ENCODE measurements at regions not wholly inside any gene's neighbourhood (a gene's known extent, or its start where the extent isn't known, plus 50 kb on each side); places are given as distances from the start of the nearest gene placed in this dataset.

GRCh38 chr4:15149234-15149838, 147.1 kb downstream of the CPEB2 start:
- FAIRE-seq: no peak
- H3K4me1 Mint-ChIP-seq (ENCODE audit: low read depth, unreplicated experiment): peaks cover 41% of the 10 kb centered on the region

GRCh38 chr4:15149839-15150592, 147.7 kb downstream of the CPEB2 start:
- Mint-ChIP-seq H3K4me3 (ENCODE audit: unreplicated experiment) (no peak overlapping the region), H3K36me3 (ENCODE audit: low read depth, unreplicated experiment) (peaks cover 2% of the 10 kb centered on the region), H3K27me3 (ENCODE audit: low read depth, unreplicated experiment) (no peaks in the 10 kb centered on the region), H3K27ac (ENCODE audit: unreplicated experiment) (peak overlapping the region; percentile 95), H3K4me1 (ENCODE audit: low read depth, unreplicated experiment) (peaks cover 41% of the 10 kb centered on the region), H3K9me3 (ENCODE audit: unreplicated experiment) (no peaks in the 10 kb centered on the region)
- FAIRE-seq (no peak), DNase-seq (ENCODE audit: low read depth) (peak; percentile 64)
- peak overlapping the region; percentile 46 for H3K9ac ChIP-seq (ENCODE audit: low read length)
- H4K20me1 ChIP-seq (ENCODE audit: insufficient read depth, low read length): no peaks in the 10 kb centered on the region
- H2AFZ ChIP-seq (ENCODE audit: low read depth, low read length): peak overlapping the region; percentile 76
- H3K36me3 ChIP-seq (ENCODE audit: insufficient read depth, low read length): no peaks in the 10 kb centered on the region
- H3K9me3 ChIP-seq (ENCODE audit: insufficient read depth, low read depth, low read length): no peaks in the 10 kb centered on the region
- peaks cover 19% of the 10 kb centered on the region for H3K4me1 ChIP-seq (ENCODE audit: insufficient read depth, low read length)
- TF ChIP-seq CTCF (IDR thresholded peaks at IDR 0.05; ENCODE audit: insufficient read depth, low read depth, low read length) (no peak), EZH2 (IDR thresholded peaks at IDR 0.05; ENCODE audit: insufficient read depth, low read length) (no peak)
- H3K27me3 ChIP-seq (ENCODE audit: insufficient read depth, low read length): no peaks in the 10 kb centered on the region
- no peak overlapping the region for H3K4me3 ChIP-seq (ENCODE audit: insufficient read depth, low read depth, low read length)
- H3K4me2 ChIP-seq (ENCODE audit: low read length): peak overlapping the region; percentile 66
- H3K27ac ChIP-seq (ENCODE audit: low read depth, low read length): peak overlapping the region; percentile 64
- H3K79me2 ChIP-seq (ENCODE audit: insufficient read depth, low read length): no peaks in the 10 kb centered on the region

More at GRCh38 chr4:15149234-15149838, 147.1 kb downstream of the CPEB2 start:
- Histone ChIP-seq H3K9ac (ENCODE audit: low read length) (peak overlapping the region; percentile 46), H3K79me2 (ENCODE audit: insufficient read depth, low read length) (no peaks in the 10 kb centered on the region), H4K20me1 (ENCODE audit: insufficient read depth, low read length) (no peaks in the 10 kb centered on the region), H3K27me3 (ENCODE audit: insufficient read depth, low read length) (no peaks in the 10 kb centered on the region), H3K9me3 (ENCODE audit: insufficient read depth, low read depth, low read length) (no peaks in the 10 kb centered on the region), H3K4me1 (ENCODE audit: insufficient read depth, low read length) (peaks cover 19% of the 10 kb centered on the region), H2AFZ (ENCODE audit: low read depth, low read length) (peak overlapping the region; percentile 51), H3K27ac (ENCODE audit: low read depth, low read length) (peak overlapping the region; percentile 64), H3K4me3 (ENCODE audit: insufficient read depth, low read depth, low read length) (no peak overlapping the region), H3K36me3 (ENCODE audit: insufficient read depth, low read length) (no peaks in the 10 kb centered on the region), H3K4me2 (ENCODE audit: low read length) (peak overlapping the region; percentile 66)
- Mint-ChIP-seq H3K36me3 (ENCODE audit: low read depth, unreplicated experiment) (peaks cover 2% of the 10 kb centered on the region), H3K9me3 (ENCODE audit: unreplicated experiment) (no peaks in the 10 kb centered on the region), H3K4me3 (ENCODE audit: unreplicated experiment) (no peak overlapping the region), H3K27ac (ENCODE audit: unreplicated experiment) (peak overlapping the region; percentile 95), H3K27me3 (ENCODE audit: low read depth, unreplicated experiment) (no peaks in the 10 kb centered on the region)
- TF ChIP-seq CTCF (IDR thresholded peaks at IDR 0.05; ENCODE audit: insufficient read depth, low read depth, low read length) (no peak), EZH2 (IDR thresholded peaks at IDR 0.05; ENCODE audit: insufficient read depth, low read length) (no peak)
- DNase-seq (ENCODE audit: low read depth): peak; percentile 35

GRCh38 chr4:15150631-15151030, 148.3 kb downstream of the CPEB2 start:
- H3K4me1 ChIP-seq (ENCODE audit: insufficient read depth, low read length): peaks cover 19% of the 10 kb centered on the region
- no peaks in the 10 kb centered on the region for H3K36me3 ChIP-seq (ENCODE audit: insufficient read depth, low read length)
- no peak for DNase-seq (ENCODE audit: low read depth)
- H3K9ac ChIP-seq (ENCODE audit: low read length): no peak overlapping the region
- Mint-ChIP-seq H3K9me3 (ENCODE audit: unreplicated experiment) (no peaks in the 10 kb centered on the region), H3K4me3 (ENCODE audit: unreplicated experiment) (no peak overlapping the region), H3K27me3 (ENCODE audit: low read depth, unreplicated experiment) (no peaks in the 10 kb centered on the region), H3K4me1 (ENCODE audit: low read depth, unreplicated experiment) (peaks cover 41% of the 10 kb centered on the region), H3K27ac (ENCODE audit: unreplicated experiment) (peak overlapping the region; percentile 95), H3K36me3 (ENCODE audit: low read depth, unreplicated experiment) (peaks cover 2% of the 10 kb centered on the region)
- no peak overlapping the region for H2AFZ ChIP-seq (ENCODE audit: low read depth, low read length)
- FAIRE-seq: no peak
- H3K79me2 ChIP-seq (ENCODE audit: insufficient read depth, low read length): no peaks in the 10 kb centered on the region
- H3K4me3 ChIP-seq (ENCODE audit: insufficient read depth, low read depth, low read length): no peak overlapping the region
- H3K9me3 ChIP-seq (ENCODE audit: insufficient read depth, low read depth, low read length): no peaks in the 10 kb centered on the region
- no peak for TF ChIP-seq CTCF (IDR thresholded peaks at IDR 0.05; ENCODE audit: insufficient read depth, low read depth, low read length)
- no peak for TF ChIP-seq EZH2 (IDR thresholded peaks at IDR 0.05; ENCODE audit: insufficient read depth, low read length)
- H4K20me1 ChIP-seq (ENCODE audit: insufficient read depth, low read length): no peaks in the 10 kb centered on the region
- no peaks in the 10 kb centered on the region for H3K27me3 ChIP-seq (ENCODE audit: insufficient read depth, low read length)
- H3K27ac ChIP-seq (ENCODE audit: low read depth, low read length): no peak overlapping the region
- no peak overlapping the region for H3K4me2 ChIP-seq (ENCODE audit: low read length)

Measured in astrocyte (in vitro differentiated cells and primary cell).